AG08396 (cell line): ENCODE measurements at regions not wholly inside any gene's neighbourhood (a gene's known extent, or its start where the extent isn't known, plus 50 kb on each side); places are given as distances from the start of the nearest gene placed in this dataset.
"Not testable (repeated sequence)": the region's sequence is repeated elsewhere in the genome, so short reads cannot be mapped to it uniquely, and the experiment has no call there.

Experiments
- DNase-seq: peaks from one replicate; pipeline ENCODE4 v3.0.0; 2012; ENCODE audit warnings: low spot score, mixed read lengths

DNA sequence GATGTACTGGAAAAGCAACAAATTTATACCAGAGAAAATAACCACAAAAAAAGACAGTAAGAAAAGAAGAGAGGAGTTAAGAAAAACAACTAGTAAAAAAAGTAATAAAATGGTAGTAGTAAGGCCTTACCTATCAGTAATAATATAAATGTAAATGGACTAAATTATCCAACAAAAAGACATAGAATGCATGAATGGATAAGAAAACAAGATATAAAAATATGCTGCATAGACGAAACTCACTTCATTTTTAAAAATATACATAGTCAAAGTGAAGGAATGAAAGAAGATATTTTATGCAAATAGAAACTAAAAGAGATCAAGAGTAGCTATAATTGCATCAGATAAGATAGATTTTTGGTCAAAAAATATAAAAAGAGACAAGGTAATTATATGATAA lies 739.1 kb downstream of the DNAJB9 start:
- DNase-seq, result no peak

DNA sequence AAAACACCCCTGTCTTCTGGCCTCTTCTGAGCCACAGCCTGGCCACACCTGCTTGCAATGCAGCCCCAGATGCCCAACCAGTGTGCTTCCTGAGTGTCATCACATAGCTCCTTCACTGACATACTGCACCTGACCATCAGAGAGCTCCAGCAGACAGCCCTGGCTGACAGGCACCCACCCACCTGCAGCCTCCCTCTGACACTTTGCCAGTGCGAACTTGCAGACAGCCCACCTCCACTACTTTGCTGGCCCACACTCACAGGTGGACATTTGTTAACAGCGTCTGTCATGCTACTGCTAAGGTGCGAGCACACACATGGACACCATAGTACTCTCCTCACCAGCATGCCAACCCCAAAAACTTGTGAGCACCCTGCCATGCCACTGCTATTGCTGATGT lies 740.1 kb downstream of the DNAJB9 start:
- no peak for DNase-seq

DNA sequence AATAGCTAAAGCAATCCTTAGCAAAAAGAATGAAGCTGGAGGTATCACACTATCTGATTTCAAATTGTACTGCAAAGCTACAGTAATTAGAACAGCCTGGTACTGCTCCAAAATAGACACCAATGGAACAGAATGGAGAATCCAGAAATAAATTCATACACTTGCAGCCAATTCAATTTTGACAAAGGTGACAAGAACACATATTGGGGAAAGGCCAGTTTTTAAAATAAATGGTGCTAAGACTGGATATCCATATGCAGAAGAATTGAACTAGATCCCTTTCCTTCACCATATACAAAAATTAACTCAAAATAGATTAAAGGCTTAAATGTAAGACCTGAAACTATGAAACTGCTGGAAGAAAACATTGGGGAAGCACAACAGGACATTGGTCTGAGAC lies 748.5 kb downstream of the DNAJB9 start:
- DNase-seq, result no peak

DNA sequence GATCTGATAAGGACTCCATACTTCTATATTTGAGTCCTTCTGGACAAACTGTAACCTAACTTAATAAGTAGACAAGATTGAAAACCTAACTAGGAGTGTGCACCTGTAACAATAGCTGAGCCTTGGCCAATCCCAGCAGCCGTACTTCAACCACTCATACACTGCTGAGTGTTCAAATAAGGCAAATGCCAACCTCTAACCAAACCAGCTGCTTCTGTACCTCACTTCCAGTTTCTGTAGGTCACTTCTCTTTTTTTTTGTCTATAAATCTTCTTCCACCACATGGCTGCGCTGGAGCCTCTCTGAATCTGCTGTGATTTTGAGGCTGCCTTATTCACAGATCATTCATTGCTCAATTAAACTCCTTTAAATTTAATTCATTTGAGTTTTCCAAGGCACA lies 753.2 kb downstream of the DNAJB9 start:
- DNase-seq, result no peak

DNA sequence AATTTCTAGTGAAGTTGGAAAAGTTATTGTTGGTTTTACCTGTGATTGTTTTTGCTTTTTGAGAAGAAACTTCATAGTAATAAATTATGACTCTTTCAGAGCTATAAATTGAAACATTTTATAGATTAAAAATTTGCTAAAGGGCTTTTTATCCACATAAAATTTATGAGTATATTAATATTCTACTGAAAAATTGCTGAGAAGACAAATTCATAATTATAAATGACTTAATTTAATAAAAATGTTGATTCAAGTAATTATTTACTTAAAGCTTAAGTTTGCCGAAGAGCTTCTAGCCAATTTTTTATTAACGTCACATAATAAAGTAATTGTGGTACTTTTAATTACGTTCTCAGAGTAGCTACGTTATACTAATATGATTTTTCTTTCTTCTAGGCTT lies 761.7 kb downstream of the DNAJB9 start:
- no peak for DNase-seq

DNA sequence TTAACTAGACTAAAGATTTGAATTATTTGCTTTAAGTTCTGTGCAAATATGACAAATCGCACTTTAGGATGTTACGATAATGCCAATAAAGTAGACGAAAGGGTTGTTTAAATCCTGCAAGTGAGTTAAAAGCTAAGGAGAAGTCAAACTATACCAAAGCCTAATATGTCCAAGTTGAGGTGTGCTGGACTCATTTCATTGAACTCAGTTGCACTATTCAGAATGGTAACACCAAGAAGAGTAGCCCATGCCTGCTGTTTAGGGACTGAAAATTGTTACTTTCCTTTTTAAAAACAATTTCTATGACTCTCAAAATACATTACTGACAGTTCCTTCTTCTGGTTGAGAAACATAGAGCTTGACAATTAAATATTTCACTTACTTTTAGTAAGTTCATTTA lies 766.3 kb downstream of the DNAJB9 start:
- no peak for DNase-seq

DNA sequence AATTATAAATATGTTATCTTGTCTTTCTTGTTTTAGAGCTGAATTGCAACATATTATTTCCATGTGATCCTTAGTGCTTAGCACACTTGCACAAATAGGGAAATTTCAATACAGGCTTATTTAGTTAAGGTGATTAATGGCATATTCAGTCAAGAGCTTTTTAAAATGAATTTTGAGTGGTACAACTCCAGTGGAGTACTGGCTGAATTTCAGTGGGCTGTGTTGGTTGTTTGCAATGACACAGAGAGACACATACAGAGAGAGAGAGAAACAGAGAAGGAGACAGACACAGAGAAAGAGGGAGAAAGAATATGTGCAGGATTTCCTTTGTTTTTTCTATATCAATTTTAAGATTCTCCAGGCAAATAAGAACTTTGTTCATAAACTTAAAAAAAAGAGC lies 766.9 kb downstream of the DNAJB9 start:
- no peak for DNase-seq

DNA sequence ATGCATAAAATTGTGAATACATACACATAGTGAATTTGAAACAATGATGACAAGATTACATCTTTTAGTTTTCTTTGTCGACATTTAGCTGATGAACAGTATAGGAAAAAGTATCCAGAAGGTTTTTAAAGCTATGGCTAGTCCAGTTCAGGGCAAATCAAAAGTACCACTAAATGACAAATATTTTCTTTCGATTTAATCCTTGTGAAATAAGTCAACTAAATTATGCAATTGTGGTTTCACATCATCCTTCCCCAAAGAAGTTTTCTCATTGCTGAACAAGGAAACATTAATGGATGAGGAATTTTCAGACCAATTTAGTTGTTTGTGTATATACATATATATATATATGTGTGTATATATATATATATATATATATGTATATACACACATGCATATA lies 774.0 kb downstream of the DNAJB9 start:
- no peak for DNase-seq

DNA sequence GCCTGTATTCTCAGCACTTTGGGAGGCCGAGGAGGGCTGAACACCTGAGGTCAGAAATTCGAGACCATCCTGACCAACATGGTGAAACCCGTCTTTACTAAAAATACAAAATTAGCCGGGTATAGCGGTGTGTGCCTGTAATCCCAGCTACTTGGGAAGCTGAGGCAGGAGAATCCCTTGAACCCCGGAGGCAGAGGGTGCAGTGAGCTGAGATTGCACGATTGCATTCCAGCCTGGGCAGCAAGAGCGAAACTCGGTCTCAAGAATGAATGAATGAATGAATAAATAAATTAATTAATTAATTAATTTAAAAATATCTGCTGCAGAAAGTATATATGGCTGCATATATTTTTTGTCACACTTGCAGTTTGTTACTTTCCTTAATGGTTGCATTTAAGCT lies 781.8 kb downstream of the DNAJB9 start:
- no peak for DNase-seq

DNA sequence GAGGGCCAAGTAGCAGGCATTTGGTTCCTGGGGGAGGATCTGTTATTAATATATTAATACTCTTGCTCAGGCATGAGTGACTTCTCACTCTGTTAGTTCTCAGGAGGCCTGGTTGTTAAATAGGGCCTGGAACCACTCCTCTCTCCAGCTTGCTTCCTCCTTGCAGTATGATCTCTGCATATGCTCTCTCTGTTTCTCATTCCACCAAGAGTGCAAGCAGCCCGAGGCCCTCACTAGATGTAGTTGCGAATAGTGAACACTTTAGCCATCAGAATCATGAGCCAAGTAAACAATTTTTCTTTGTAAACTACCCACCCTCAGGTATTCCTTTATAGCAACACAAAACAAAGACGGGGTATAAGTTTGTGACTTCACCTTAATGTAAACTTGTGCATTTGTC lies 784.3 kb downstream of the DNAJB9 start:
- DNase-seq, result no peak

DNA sequence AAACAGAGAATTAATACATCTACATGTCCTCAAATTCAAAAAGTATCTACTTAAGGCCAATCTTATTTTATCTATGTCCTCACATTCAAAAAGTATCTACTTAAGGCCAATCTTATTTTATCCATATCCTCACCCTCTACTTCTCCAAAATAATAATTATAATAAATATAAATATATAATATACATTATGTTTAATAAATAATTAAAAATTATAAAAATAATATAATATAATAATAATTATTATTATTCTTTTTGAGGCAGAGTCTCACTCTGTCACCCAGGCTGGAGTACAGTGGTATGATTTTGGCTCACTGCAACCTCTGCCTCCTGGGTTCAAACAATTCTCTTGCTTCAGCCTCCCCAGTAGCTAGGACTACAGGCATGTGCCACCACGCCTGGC lies 784.9 kb downstream of the DNAJB9 start:
- DNase-seq, result no peak

DNA sequence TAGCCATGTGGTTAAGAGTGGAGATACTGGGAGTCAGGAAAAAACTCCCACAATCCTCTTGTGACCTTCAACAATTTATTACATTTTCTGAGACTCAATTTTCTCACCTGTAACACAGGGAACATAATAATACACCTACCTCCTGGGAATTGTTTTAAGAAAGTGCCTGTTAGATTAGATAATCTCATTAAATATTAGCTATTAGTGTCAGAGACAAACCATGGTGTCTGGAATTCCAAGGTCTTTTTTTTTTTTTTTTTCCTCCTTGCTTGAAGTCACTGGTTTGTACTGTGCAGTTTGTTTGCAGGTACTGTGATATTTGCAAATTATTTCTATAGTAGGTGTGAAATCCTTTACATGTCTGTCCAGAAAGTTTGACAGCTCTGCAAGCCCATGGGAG lies 806.1 kb downstream of the DNAJB9 start:
- no peak for DNase-seq

DNA sequence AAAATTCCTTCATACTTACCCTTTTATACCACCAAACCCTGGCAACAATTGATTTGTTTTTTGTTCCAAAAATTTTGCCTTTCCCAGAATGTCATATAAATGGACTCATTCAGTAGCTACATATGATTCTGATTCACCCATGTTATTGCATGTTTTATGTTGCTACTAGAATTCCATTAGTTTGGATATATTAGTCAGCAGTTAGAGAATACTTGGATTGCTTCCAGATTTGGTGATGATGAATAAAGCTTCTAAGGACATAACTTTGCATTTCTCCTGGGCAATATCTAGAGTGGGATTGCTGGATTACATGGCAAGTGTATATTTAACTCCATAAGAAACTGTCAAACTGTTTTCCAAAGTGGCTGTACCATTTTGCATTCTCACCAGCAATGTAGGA lies 806.9 kb downstream of the DNAJB9 start:
- DNase-seq, result no peak

DNA sequence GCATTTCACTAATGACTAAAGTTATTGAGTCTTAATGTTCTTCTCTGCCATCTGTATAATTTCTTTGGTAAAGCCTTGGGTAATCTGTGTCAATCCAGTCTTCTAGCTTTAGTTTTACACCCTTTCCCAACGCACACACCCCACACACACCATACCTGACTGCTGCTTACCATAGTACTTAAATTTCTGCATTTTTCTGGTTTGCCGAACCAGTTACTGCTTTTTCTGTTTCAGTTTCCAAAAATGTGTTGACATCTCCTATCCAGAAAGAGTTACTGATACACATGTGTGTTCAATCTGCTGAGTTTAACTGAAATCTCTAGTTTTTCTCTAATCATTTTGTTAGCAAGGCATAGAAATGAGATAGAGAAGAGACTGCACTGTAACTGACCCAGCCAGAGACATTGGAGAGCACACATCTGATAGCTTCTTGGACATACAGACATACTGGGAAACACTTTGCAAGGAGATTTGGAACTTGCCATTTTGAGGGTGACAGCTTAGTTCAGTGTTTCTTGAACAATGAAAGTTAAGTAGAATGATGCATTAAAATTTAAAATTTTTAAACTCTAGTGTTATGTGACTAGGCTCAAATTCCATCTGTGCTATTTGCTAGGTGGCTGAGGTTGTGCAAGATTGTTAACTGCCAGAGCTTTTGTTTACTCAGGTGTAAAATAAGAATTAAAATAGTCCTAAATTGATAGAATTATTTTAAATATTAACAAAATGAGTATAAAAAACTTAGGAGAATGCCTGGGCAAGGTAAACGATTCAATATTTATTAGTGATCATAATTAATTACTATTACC lies 807.6 kb downstream of the DNAJB9 start:
- no peak for DNase-seq

DNA sequence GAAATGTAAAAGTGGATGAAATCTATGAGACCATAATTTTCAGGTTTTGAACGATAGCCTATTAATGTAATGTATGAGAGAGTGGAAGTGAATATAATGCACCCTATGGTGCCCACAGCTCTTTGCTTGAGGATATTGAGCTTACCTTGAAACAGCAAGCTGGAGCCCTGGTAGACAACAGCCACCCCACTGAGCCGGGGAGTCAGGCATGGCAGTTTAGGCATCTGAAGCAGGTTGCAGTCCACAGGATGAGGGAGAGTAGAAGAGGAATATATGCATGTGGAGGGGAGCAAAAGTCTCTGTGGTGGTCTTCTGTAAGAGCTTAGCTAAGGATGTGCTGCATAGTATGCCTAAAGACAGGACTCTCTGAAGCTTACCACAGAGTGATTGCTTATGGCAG lies 817.3 kb downstream of the DNAJB9 start:
- no peak for DNase-seq

DNA sequence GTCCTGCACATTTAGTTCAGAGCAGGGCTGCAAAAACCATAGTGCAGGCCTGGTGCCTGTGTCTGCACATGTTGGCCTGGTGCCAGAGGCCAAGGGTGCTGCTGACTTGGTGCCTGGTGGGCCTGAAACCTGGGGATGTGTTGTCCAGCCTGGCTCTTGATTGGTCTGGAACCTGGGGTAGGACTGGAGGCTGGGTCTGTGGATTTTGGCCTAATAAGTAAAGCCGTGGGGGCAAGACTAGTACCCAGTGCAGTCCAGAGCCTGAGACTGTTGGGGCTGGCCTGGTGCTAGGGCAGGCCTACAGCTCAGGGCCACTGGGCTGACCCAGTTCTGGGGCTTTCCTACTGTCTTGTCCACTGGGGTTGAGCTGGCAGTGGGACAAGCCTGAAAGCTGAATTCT lies 817.9 kb downstream of the DNAJB9 start:
- no peak for DNase-seq

DNA sequence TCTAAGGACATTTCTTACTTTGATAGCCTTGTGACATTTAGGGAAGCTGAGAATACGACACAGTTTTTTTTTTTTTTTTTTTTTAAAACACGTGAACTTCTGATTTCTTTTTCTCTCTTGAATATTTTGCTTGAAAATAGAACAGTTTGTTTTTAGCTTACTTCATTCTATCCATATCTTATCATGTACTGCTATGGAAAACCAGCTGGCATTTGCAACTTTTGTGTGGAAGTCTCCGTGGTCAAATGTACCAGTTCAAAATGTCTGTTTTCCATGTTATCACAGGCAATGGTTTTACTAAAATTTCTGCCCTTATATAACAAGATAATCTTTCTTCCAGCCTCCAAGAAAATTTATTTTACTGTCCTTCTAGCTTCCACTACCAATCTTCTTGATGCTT lies 821.6 kb downstream of the DNAJB9 start:
- no peak for DNase-seq

DNA sequence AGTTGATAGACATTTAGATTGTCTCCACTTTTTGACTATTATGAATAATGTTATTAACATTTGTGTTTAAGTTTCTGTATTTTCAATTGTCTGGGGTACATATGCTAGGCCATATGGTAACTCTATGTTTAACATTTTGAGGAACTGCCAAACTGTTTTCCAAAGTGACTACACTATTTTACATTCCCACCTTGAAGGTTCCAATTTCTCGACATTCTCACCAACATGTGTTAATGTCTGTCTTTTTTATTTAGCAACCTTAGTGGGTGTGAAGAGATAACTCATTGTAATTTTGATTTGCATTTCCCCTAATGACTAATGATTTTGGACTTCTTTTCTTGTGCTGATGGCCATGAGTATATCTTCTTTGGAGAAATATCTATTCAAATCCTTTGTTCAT lies 832.4 kb downstream of the DNAJB9 start:
- DNase-seq, result no peak

DNA sequence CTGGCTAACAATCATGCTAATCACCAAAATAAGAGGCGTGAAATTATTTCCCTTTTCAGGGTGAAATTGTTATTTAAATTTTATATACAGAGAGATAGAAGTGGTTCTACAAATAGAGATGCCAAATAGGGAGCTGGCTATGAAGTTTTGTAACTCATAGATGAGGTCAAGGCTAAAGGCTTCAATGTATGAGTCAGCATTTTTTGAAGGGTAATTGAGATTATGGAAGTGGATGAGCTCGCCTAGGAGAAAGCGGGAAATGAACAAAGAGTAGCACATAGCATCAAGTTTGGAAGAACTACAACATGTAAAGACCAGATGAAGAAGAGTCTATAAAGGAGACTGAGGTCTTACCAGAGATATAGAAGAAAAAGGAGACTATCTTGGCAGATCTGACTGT lies 838.1 kb downstream of the DNAJB9 start:
- no peak for DNase-seq

DNA sequence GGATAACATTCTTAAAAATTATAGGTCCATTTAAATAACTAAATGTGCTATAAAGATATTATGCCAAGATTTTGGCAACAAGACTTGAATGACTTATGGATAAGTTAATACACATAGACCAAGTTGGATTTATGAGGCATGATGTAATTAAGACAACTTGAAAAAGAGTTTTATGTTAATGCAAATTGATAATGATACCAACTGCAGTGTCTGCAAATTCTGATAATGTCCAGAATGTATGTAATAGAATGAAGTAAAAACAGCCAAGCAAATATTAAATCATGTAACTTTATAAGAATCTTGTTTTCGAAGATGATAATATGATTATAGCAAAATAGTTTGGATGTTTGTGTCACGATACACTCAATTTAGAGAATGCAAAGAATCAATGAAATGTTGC lies 868.3 kb downstream of the DNAJB9 start:
- DNase-seq, result no peak

DNA sequence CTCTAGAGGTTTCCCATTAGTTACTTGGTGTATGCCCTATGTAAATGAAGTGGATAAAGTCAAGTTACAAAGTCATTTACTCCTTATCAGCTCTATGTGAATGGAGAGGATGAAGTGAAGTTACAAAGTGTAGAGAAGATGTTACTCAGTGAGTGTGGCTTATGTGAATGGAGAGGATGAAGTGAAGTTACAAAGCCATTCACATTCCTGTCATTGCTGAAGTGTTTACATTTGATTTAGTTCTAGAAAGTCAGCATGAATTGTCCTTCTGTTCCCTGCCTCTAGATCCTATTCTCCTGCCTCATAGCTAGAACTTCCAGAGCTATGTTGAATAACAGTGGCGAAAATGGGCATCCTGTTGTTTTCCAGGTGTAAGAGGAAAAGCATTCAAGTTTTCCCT lies 880.1 kb downstream of the DNAJB9 start:
- DNase-seq, result no peak

DNA sequence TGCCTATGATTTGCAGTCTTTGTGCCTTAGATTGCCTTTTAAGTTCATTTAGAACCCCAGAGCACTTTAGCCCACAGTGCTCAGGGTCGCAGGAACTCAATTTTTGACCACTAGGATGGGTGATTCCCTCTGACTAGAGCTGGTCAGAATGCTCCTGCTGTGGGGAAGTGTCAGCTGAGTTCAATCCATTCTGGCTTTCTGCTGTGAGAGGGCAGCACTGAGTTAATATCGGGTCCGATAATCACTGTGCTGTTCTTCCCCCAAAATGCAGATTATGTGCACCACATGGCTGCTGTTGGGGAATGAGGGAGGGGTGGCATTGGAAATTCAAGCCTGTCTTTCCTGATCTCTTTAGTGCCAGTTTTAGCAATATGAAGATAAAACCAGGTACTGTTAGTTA lies 886.4 kb downstream of the DNAJB9 start:
- DNase-seq, result no peak

DNA sequence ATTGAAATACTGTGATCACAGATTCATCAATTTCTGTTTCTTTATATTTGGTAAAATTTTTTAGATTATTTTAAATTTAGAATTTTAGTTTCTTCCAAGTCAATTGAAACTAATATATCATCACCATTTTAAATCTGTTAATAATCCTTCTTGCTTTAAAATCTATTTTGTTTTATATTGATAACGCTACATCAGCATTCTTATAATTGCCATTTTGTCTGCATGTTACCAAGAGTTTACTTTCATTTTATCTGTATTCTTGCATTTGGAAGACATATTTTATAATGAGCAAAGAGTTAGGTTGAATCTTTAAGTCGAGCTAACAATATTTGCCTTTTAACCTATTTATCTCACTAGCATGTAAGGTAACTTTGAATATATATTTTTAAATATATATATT lies 890.6 kb downstream of the DNAJB9 start:
- DNase-seq, result no peak

DNA sequence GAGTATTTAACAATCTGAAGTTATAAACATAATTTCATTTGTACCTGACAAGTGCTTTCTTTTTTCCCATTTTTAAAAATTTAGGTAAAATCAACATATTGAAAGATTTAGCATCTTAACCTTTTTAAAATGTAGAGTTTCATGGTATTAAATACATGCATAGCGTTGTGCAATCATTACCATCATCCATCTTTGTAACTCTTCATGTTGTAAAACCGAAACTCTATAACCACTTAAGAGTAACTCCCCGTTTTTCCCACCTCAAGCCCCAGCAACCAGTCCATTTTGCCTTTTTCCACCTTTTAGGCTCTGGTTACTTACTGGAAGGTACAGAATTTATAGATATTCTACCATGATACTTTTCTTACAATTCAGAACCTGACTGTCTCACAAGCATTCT lies 892.5 kb downstream of the DNAJB9 start:
- no peak for DNase-seq

DNA sequence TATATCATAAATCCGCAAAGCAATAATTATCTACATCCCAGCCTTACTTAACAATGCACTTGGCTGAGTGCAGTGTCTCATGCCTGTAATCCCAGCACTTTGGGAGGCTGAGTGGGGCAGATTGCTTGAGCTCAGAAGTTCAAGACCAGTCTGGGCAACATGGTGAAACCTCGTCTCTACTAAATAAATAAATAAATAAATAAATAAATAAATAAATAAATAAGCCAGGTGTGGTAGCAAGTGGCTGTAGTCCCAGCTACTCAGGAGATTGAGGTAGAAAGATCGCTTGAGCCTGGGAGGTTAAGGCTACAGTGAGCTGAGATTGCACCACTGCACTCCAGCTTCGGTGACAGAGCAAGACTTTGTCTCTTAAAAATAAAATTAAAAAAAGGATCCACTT lies 898.1 kb downstream of the DNAJB9 start:
- DNase-seq, result not testable (repeated sequence)
